HG02973 (cell line): ENCODE measurements at regions not wholly inside any gene's neighbourhood (a gene's known extent, or its start where the extent isn't known, plus 50 kb on each side); places are given as distances from the start of the nearest gene placed in this dataset.
A peak's percentile ranks its signal among the peaks of the same experiment; 100 is the strongest.

ENCODE experiments used
- ATAC-seq: cut with Tn5 transposase; IDR thresholded peaks from one replicate; pipeline ENCODE4 v1.9.1; 2021; ENCODE audit warnings: moderate library complexity; ENCODE audit not compliant: unreplicated experiment

DNA sequence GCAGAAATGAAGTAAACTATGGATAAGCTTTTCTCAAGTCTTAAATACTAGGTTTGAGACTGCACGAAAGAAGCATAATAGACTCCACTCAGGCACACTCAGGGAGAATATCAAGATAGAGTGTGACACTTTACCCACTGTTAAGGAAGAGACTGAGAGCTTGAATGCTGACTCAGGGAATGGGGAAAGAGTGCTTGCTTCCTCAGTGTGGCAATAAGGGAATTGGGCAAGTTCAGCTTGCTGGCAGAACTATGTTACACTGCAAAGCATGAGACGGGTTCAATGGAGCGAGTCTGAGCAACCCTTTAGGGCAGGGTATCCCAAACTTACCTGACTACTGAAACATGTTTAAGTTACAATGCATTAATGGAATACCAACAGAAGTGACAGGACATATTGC is 237.7 kb upstream of the MEF2C start:
- ATAC-seq: no peak

DNA sequence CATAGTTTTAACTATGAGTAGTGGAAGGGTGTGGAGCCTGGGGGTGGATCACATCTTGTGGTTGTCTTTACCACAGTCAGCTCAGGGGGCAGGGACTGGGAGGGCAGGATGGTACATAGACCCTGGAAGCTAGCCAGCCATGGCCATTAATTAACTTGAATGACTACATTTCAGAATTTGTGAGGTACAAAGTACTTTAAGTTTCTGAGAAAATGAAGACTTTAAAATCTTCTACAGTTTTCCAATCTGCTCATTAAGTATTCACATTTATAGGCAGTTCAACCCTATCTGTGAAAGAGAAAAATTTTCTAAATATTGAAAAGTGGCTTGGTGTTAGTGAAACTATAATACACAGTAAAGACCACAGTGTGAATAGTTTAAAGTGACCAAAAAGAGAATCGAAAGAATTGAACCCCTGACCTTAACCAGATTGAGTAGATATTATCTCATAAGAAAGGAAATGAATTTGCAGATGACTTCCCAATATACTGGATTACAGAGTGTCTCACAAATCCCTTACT is 234.2 kb upstream of the MEF2C start:
- ATAC-seq: peak; percentile 83

DNA sequence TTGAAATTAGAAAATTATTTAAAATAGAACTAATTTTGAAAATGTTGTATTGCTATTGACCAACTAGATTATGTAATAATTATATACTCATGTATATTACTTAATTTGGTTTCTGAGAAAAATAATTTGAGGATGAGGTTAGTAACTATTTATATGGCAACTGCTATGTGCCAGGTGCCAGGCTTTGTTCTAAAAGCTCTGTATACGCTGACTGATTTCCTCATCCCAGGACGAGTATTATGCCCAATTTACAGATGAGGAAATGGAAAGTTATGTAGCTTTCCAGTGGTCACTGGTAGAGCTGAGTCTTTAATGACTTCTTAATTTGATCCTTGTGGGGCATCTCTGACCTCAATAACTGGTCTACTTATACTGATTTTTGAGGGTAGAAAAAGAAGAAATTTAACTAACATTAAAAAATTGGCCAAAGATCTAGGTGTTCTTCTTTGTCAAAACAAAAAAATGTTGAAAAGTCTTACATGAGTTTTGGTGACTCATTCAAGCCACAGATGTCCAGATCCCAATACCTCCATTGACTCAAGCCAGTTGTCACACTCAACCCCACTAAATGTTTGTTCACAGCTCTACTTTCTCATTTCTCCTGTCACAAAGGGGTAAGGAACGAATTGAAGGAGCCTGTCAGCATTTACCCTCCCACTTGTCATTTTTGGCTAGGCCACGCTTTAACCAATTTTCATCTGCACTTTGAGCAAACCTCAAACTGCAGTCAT is 228.1 kb upstream of the MEF2C start:
- ATAC-seq: no peak

DNA sequence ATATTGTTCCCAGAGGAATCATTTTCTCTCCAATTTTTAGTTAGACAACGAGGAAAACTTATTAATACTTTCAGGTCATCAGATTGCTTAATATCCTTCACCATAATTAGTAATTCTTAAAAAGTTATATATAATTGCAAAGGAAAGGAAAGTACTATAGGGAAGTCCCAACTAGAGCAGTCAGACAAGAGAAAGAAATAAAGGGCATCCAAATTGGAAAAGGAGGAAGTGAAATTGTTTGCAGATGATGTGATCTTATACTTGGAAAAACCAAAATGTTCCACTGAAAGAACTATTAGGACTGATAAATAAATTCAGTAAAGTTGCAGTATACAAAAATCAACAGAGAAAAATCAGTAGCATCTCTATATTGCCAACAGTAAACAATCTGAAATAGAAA is 223.5 kb upstream of the MEF2C start:
- no peak for ATAC-seq

DNA sequence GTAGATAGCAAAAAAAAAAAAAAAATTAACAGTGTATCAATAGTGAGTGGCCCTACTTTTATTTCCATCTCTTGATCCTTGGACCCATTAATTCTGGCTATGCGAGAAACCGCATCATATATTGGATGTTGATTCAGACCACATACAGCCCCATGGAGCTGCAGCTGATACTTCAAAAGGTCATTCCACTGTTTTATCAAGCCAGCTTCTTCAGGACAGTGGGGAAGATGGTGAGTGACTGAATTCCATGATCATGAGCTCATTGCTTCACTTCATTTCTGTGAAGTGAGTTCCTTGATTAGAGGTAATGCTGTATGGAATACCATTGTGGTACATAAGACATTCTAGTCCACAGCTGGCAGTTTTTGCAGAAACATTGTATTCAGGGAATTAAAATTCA is 222.9 kb upstream of the MEF2C start:
- no peak for ATAC-seq

DNA sequence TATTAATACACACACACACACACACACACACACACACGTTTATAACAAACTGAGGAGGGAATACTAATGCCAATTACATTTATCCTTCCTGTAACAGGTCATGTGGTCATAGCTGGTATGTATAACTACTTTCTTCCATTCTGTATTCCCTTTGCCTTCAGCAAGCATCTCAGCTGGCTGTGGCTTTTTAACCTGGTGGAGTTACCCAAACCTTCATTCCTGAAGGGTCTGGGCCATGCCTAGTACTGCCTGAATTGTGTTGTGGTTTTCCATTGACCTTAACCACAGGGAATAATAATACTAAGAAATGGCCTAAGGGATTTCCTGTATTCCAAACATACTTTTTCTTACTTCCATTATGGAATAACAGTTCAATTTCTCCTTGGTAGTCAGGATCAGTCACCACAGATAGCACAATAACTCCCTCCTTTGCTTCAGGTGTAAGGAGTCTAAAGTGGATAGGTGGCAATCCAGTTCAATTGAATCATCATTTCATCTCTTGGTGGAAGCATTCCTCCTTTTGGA is 222.2 kb upstream of the MEF2C start:
- ATAC-seq: no peak

DNA sequence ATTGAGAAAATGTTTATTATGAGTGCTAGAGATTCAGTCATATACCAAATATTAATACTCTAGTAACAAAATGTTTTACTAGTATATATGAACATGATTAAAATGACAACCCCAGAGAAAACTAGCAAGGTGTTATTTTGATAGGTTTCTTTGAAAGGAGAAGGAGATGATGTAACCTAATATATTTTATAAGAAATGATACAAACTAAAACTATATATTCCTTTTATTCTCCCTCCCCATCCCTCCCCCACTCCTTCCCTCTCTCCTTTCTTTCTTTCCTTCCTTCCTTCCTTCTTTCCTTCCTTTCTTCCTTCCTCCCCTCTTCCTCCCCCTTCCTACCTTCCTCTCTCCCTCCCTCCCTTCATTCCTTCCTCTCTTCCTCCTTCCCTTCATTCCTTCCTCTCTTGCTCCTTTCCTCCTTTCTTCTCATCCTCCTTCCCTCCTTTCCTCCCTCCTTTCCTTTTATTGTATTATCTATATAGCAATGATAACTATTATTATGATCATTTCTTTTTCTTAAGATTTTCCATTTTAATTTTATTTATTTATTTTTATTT is 215.3 kb upstream of the MEF2C start:
- no peak for ATAC-seq

DNA sequence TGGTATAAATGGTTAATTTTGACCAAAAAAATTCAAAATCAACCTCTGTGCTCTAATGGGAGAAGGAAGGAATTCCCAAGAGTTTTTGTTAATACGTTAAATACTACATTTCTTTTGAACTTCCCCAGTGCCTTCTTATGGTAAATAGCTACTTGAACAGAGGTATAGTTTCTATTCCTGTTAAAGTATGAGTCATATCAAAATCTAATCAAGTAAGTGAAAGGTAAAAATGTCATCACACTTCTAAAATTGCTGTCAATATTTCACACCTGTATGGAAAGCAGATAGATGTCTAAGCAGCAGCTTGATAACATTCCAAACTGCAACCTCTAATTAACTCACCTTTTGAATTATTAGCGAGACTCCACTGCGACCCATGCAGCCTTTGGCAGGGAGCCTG is 214.1 kb upstream of the MEF2C start:
- peak; percentile 89 for ATAC-seq

DNA sequence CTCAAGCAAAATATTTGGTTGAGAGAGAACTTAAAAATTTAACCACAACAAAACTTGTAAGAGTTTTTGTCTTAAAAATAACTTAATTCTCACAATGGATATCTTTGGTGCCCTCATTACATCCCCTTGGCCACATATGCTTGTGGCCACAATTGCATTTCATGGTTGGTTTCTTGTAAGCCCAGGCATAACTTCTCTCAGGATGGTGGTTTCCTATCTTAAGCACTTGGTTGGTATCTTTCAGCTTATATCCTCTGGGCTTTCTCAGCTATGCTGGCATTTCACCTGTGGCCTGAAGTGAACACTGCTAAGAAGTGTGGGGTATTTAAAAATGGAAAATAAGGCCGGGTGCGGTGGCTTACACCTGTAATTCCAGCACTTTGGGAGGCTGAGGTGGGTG is 212.4 kb upstream of the MEF2C start:
- ATAC-seq: no peak

DNA sequence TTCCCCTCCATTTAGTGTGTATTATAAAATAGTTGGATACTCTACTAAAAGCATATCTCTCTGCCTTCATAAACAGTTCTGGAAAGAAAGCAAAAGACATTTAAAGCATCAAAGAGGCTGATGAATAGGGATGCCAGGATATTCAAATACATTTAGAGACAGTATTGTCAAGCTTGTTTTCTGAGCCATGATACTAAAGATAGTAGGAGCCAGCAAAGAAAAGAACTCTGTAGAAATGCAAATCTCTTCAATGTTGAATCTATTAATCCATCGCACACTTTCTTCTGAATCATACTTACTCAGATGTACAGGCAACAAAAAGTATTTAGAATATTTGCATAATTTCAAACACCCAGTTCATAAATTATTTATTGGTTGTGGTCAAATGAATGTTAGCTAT is 207.1 kb upstream of the MEF2C start:
- ATAC-seq: no peak

DNA sequence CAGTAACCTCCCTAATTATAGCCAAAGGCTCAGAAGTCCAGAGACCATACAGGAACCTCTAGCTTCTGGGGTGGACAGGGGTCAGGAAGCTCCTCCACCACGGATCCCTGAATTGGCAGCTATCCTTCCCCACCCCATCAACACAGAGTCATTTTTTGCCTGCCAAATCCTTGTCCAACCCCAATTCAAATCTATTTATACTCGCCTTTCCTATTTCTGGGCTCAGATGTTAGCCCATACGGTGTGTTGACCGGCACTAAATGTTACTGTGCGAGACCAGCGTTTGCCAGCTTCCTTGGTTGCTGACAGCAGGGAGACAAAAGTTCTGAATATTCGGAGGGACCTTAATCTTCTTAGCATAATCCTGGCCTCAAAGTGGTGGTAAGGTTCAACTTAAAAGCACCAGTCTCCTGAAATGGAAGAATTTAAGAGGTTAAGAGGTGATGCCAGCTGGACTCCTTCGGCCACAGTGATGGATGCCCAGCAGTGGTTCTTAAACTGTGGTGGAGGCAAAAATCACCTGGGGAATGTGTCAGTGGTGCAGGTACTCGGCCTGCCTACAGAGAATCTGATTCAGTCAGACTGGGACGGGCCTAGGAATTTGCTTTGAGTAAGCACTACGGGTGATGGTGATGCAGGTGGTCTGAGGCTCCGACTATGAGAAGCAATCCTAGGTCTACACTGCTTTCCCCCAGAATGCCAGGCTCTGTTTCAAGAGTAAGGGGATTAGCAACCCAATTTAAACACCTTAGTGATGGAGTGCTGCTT is 204.8 kb upstream of the MEF2C start:
- ATAC-seq: no peak

DNA sequence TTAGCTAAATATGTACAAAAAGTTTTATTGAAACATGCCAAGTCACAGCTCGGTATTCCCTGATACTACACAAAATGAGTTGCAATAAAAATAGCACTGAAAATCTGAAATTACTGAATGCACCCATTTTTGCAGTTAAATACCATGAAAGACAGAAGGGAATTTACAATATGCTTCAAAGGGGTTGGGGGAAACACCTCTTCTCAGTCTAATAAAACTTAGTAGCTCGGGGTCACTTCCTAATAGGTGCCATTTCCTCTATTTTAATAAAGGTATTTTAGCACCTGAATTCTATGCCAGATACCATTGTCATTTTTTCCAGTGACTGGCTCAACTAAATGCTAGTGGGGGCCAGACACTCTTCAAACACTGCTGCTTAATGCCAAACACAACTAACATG is 204.1 kb upstream of the MEF2C start:
- ATAC-seq: no peak

DNA sequence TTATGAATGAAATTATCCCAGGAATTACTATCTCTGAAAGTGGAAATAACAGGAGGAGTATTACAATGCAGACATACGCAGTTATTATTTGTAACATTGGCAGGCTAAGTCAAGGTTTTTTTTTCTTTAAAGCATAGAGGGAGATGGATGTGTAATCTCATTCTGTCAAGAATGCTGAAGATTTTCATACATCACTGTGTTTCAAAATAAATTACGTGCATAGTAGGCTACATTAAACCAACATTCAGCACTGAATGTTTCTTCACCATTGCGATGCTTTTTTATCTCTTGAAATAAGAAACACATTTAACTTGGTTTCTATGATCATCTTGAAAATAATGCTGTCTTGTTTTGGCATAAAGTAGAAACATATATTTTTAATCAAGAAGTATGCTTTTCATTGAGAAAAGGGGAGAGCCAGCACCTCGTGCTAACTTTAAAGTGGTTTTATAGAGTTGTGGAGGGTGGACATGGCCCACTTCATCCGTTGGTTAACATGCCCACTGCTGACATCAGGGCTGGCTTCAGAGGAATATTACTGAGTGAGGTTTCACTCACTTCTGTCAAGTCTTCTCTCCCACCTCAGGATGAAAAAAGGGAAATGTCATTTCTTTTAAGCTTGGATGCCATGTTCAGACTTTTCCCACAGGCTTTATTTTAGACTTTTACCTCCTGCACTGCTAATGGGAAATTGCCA is 203.6 kb upstream of the MEF2C start:
- ATAC-seq: no peak

DNA sequence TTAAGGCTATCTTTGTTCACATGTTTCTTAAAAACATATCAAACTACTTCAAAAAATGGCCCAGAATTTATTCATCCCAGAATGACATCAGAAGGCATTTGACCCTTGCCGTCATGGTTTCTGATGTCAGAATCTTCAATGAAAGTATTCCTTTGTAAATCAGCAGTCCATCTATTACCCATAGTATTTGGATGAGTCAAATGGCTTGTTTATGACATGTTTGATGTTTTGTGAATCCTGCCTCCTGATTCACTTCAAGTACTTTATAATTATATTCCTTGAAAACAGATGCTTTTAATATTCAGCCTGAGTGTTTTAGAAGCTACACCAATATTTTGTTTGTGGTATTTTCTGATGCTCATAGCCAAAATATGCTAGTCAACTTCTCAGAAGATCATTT is 200.8 kb upstream of the MEF2C start:
- ATAC-seq: no peak

DNA sequence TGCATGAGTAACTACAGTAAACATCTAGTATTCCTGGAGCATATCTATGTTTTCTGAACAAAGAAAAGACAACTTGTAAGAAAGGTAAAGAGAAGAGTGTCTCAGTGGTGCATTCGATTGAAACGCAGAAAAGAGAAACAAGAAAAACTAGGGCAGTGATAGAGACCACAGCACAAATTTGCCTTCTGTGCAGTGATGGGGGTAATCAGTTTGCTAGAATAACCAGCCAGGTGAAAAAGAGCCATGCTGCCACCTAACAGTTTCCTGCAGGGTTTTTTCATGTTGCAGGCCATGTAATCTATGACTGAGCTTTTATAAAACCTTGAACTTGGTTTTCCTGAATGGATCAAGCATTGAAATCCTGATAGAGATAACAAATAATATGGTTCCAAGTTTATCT is 198.4 kb upstream of the MEF2C start:
- peak; percentile 71 for ATAC-seq

DNA sequence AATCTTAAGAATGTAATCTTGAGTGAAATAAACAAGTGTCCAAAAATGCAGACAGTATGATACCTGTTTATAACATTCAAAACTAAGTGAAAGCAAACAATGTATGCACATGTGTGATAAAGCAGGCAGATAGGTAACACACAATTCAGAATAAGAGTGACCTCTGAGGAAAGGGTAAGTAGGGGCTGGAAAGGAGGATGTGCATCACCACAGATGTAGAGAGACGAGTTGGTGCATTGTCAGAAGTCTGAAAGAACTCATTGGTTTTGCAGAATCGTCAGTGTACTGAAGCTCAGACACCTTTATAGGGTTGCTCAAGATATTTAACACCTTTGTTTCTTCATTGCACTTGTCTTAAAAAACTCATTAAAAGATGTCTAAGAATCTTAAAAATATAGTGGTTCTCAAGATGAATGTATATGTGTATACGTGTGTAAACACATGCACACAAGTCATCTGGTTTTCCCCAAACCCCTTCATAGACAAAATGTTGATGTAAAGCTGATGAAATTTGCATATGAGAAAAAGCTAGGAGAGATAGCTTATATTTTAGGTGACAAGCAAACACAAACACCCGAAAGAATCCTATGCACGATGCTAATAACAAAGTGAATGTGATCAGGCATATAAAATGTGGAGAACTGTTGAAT is 197.6 kb upstream of the MEF2C start:
- ATAC-seq: no peak

DNA sequence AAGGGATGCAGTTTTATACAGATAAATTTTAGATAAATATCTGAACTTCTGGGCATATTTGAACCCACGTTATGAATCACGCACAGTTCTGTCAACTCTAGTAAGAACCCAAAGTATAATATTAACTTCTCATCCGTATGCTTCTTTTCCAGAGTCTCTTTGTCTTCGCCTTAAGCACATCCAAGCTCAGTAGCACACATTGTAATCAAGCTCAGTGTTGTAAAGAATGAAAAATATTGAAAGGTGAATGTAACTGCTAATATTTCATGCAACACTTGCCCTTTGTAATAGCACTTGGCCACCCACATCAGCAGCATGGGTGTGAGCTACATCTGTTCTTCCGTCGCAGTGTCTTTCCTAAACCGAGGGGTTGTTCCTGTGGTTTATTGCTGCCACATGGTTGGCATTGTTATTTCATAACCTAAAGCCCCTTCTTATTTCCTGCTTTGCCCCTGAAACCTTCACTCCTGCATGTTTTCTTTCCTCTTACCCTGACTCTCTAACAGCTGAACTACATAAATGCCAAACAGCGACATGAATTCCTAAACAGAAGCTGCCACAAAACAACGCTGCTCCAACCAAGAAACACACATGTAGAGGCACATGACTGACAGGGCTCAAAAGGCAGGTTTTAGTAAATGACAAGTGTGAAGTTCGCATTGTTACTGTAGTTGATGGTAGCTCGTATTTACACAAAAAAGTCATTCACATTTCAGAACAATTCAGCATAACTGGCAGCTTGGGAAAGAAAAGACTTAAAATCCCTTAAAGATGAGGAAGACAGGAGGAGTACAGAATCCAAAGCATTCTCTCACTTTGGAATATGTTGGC is 190.1 kb upstream of the MEF2C start:
- ATAC-seq: no peak

DNA sequence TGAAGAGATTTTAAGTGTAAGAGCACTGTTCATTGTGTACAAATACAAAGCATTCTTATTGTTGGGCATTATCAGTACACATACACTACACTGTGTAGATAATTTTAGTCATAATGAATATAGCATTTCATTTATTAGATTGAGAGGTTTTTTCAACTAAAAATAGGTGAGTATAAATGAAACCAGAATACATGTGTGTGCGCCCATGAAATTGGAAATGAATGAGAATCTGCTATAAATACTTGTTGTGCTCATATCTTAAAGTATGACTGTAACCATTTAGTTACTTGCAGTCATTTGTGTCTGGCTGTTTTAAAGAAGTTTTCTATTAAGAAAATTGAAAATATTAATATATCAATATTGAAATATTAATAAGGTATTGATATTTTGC is 189.0 kb upstream of the MEF2C start:
- ATAC-seq: peak; percentile 67

DNA sequence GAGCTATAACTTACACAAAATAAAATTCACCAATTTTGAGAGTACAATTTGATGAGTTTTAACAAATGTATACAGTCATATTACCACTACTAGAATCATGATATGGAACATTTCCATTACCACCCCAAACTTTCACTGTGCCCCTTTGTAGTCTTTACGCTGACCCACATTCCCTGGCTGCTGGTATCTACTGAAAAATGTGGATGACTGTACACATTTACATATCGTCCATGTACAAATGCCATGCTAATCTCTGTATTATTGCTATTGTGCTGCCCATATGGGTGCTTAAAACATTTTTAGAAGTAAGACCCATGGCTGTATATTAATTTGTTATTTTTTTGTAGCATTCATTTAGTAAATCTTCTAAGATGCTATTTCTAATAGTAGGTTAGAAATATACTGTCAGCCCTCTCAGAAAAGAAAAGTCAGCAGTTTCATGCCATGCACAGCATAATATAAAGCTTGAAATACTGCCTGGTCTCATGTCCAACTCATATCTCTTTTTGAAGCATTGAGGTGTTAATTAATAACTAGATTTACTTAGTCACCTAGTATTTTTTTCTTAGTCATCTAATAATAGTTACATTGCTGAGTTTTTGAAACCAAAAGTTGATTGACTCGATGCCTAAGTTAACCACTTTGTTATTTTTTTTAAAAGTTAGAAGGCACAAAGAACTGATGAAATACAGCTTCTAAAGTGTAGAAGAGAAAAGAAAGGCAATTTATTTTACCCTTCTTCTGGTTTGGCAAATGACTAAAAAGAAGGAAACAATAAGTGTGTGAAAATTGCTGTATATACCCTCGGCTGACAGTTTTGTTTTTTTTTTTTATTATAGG is 188.3 kb upstream of the MEF2C start:
- peak; percentile 69 for ATAC-seq
